ENCODE measurements at regions not wholly inside any gene's neighbourhood (a gene's known extent, or its start where the extent isn't known, plus 50 kb on each side); places are given as distances from the start of the nearest gene placed in this dataset.

DNA sequence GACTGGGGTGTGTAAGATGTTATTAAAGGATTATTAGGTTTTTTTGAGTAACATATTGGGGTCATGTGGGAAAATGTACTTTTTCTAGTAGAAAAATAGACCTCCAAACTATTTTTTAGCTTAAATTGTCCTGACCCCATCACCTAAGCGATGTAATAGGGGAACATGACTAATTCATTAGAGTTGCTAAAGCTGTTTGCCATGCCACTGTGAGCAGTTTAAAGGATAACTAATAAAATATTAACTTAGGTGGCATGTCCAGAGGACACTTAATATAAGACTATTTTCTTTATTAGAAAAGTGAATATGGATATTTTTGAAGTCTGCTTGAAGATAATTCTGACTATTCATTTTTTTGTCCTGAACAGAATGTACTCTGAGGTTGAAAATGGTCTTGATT lies 545.9 kb upstream of the BTBD3 start:
- POLR2A ChIA-PET = no interaction called here
- Histone ChIP-seq H2AFZ (ENCODE audit: low read depth, low read length, poor library complexity, severe bottlenecking) (no peak overlapping the region), H3K4me3 (replicated peaks in 1 of 2; ENCODE audit: low read depth in 1 of 2, low read length in 2 of 2) (no peak overlapping the region), H3K4me1 (ENCODE audit: control insufficient read depth in 1 of 2, insufficient read depth in 2 of 2, low read length in 2 of 2) (0 out of 4 replicates have a peak, but pooled peaks cover 0 to 5% of the 10 kb centered on the region in 2 experiments), H3K4me2 (ENCODE audit: low read length) (no peak overlapping the region), H3K27ac (ENCODE audit: low read depth, low read length) (no peak overlapping the region), H3K9me2 (ENCODE audit: insufficient read depth) (no peaks in the 10 kb centered on the region), H4K20me1 (ENCODE audit: insufficient read depth) (no peaks in the 10 kb centered on the region), H3K36me3 (ENCODE audit: control insufficient read depth in 1 of 2, insufficient read depth in 2 of 2, low read length in 2 of 2) (no peaks in the 10 kb centered on the region), H3K9ac (ENCODE audit: low read length) (no peak overlapping the region), H3K79me2 (ENCODE audit: insufficient read depth, low read length) (no peaks in the 10 kb centered on the region), H3K27me3 (ENCODE audit: insufficient read depth, low read length) (no peaks in the 10 kb centered on the region), H3K9me3 (ENCODE audit: control insufficient read depth in 1 of 2, insufficient read depth in 1 of 2, low read depth in 1 of 2, low read length in 2 of 2) (no peaks in the 10 kb centered on the region)
- no peak for ATAC-seq
- TF ChIP-seq POLR2AphosphoS5 (IDR thresholded peaks at IDR 0.05; ENCODE audit: low read depth, low read length) = no peak
- TF ChIP-seq TCF7L2 (IDR thresholded peaks at IDR 0.05; ENCODE audit: borderline replicate concordance, extremely low read depth, insufficient read depth, insufficient read length) = no peak
- no peak for TF ChIP-seq POLR2A (IDR thresholded peaks at IDR 0.05; ENCODE audit: borderline replicate concordance, extremely low read depth, insufficient read depth, insufficient read length)
- TF ChIP-seq SP1 (IDR thresholded peaks at IDR 0.05; ENCODE audit: low read depth) = no peak
- TF ChIP-seq, protein P1, sequence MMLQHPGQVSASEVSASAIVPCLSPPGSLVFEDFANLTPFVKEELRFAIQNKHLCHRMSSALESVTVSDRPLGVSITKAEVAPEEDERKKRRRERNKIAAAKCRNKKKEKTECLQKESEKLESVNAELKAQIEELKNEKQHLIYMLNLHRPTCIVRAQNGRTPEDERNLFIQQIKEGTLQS (IDR thresholded peaks at IDR 0.05) = no peak
- TF ChIP-seq ELF1 (IDR thresholded peaks at IDR 0.05; ENCODE audit: borderline replicate concordance, low read depth) = no peak
- no peak for TF ChIP-seq RAD21 (IDR thresholded peaks at IDR 0.05; ENCODE audit: low read depth)
- TF ChIP-seq, protein P2, sequence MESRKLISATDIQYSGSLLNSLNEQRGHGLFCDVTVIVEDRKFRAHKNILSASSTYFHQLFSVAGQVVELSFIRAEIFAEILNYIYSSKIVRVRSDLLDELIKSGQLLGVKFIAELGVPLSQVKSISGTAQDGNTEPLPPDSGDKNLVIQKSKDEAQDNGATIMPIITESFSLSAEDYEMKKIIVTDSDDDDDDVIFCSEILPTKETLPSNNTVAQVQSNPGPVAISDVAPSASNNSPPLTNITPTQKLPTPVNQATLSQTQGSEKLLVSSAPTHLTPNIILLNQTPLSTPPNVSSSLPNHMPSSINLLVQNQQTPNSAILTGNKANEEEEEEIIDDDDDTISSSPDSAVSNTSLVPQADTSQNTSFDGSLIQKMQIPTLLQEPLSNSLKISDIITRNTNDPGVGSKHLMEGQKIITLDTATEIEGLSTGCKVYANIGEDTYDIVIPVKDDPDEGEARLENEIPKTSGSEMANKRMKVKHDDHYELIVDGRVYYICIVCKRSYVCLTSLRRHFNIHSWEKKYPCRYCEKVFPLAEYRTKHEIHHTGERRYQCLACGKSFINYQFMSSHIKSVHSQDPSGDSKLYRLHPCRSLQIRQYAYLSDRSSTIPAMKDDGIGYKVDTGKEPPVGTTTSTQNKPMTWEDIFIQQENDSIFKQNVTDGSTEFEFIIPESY (IDR thresholded peaks at IDR 0.05; ENCODE audit: extremely low read depth, insufficient replicate concordance, low read length) = no peak
- TF ChIP-seq EGR1 (IDR thresholded peaks at IDR 0.05; ENCODE audit: low read depth) = no peak
- TF ChIP-seq FOSL1 (IDR thresholded peaks at IDR 0.05; ENCODE audit: low read depth) = no peak
- no peak for TF ChIP-seq CBX3 (IDR thresholded peaks at IDR 0.05; ENCODE audit: low read depth)
- no peak for TF ChIP-seq ZFX (IDR thresholded peaks at IDR 0.05)
- TF ChIP-seq, protein P3, sequence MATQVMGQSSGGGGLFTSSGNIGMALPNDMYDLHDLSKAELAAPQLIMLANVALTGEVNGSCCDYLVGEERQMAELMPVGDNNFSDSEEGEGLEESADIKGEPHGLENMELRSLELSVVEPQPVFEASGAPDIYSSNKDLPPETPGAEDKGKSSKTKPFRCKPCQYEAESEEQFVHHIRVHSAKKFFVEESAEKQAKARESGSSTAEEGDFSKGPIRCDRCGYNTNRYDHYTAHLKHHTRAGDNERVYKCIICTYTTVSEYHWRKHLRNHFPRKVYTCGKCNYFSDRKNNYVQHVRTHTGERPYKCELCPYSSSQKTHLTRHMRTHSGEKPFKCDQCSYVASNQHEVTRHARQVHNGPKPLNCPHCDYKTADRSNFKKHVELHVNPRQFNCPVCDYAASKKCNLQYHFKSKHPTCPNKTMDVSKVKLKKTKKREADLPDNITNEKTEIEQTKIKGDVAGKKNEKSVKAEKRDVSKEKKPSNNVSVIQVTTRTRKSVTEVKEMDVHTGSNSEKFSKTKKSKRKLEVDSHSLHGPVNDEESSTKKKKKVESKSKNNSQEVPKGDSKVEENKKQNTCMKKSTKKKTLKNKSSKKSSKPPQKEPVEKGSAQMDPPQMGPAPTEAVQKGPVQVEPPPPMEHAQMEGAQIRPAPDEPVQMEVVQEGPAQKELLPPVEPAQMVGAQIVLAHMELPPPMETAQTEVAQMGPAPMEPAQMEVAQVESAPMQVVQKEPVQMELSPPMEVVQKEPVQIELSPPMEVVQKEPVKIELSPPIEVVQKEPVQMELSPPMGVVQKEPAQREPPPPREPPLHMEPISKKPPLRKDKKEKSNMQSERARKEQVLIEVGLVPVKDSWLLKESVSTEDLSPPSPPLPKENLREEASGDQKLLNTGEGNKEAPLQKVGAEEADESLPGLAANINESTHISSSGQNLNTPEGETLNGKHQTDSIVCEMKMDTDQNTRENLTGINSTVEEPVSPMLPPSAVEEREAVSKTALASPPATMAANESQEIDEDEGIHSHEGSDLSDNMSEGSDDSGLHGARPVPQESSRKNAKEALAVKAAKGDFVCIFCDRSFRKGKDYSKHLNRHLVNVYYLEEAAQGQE (IDR thresholded peaks at IDR 0.05; ENCODE audit: low read depth) = no peak
- TF ChIP-seq MAX (IDR thresholded peaks at IDR 0.05) = no peak
- no peak for TF ChIP-seq ZNF274 (IDR thresholded peaks at IDR 0.05; ENCODE audit: low read depth, low read length)
- intact Hi-C loops (cut with micrococcal nuclease) = no loop called here
- no TSS peak for BruUV-seq (replicated peaks)
- DNase-seq (ENCODE audit: low read depth, low spot score) = no peak
- RAD21 ChIA-PET (ENCODE audit: low non-redundant PET in 1 of 2, low total read pairs in 2 of 2, uncharacterized antibody in 2 of 2, unreplicated experiment in 2 of 2) = no interaction called here
- CTCF ChIA-PET = no interaction called here
